ENCODE measurements at regions not wholly inside any gene's neighbourhood (a gene's known extent, or its start where the extent isn't known, plus 50 kb on each side); places are given as distances from the start of the nearest gene placed in this dataset.

GRCh38 chr2:157087373-157088002 lies 170.0 kb upstream of the GALNT5 start:
- WGBS, 4 donors = 78 to 84% (median 81%) methylated on average over 12 to 13 of the region's 13 CpGs
- intact Hi-C loops (cut with DNase I) = no loop called here
- H3K27me3 ChIP-seq = no peaks in the 10 kb centered on the region
- no peaks in the 10 kb centered on the region for H3K4me1 ChIP-seq (replicated peaks in 1 of 2)
- H3K36me3 ChIP-seq (replicated peaks in 1 of 2) = no peaks in the 10 kb centered on the region
- no peak overlapping the region for H3K4me3 ChIP-seq
- TF ChIP-seq CTCF (IDR thresholded peaks at IDR 0.05) = no peak
- no peak for DNase-seq
- no peaks in the 10 kb centered on the region for H3K9me3 ChIP-seq (replicated peaks in 1 of 3)
- no peak overlapping the region for H3K27ac ChIP-seq

GRCh38 chr2:157093666-157094065 lies 163.8 kb upstream of the GALNT5 start:
- 38 to 54% (median 49%) methylated on average over 3 of the region's 3 CpGs for WGBS, 4 donors
- TF ChIP-seq CTCF (IDR thresholded peaks at IDR 0.05) (no peak), POLR2A (IDR thresholded peaks at IDR 0.05) (no peak)
- Histone ChIP-seq H3K4me3 (no peak overlapping the region), H3K4me1 (replicated peaks in 1 of 2) (no peaks in the 10 kb centered on the region), H3K27me3 (no peaks in the 10 kb centered on the region), H3K36me3 (replicated peaks in 1 of 2) (no peaks in the 10 kb centered on the region), H3K27ac (no peak overlapping the region), H3K9me3 (replicated peaks in 1 of 3) (no peaks in the 10 kb centered on the region)
- no peak for DNase-seq
- intact Hi-C loops (cut with DNase I) = no loop called here

- Histone ChIP-seq H3K27ac (no peak overlapping the region), H3K36me3 (replicated peaks in 1 of 2) (no peaks in the 10 kb centered on the region), H3K27me3 (no peaks in the 10 kb centered on the region), H3K9me3 (replicated peaks in 1 of 3) (no peaks in the 10 kb centered on the region), H3K4me3 (no peak overlapping the region), H3K4me1 (replicated peaks in 1 of 2) (no peaks in the 10 kb centered on the region)
- DNase-seq = no peak
- intact Hi-C loops (cut with DNase I) = no loop called here
- 87 to 93% (median 91%) methylated on average over 1 of the region's 1 CpG for WGBS, 4 donors
- TF ChIP-seq POLR2A (IDR thresholded peaks at IDR 0.05) = no peak
- TF ChIP-seq CTCF (IDR thresholded peaks at IDR 0.05) = no peak
These were observed 152.1 kb upstream of the GALNT5 start for GRCh38 chr2:157105372-157105771.

GRCh38 chr2:157106950-157107349 lies 150.6 kb upstream of the GALNT5 start:
- intact Hi-C loops (cut with DNase I) = no loop called here
- no peak overlapping the region for H3K4me3 ChIP-seq
- no peak overlapping the region for H3K27ac ChIP-seq
- H3K36me3 ChIP-seq (replicated peaks in 1 of 2) = no peaks in the 10 kb centered on the region
- H3K9me3 ChIP-seq (replicated peaks in 1 of 3) = no peaks in the 10 kb centered on the region
- no peaks in the 10 kb centered on the region for H3K4me1 ChIP-seq (replicated peaks in 1 of 2)
- no peak for DNase-seq
- TF ChIP-seq POLR2A (IDR thresholded peaks at IDR 0.05) (no peak), CTCF (IDR thresholded peaks at IDR 0.05) (no peak)
- H3K27me3 ChIP-seq = no peaks in the 10 kb centered on the region
- 82 to 97% (median 93%) methylated on average over 1 of the region's 1 CpG for WGBS, 4 donors

Data from adrenal gland (tissue), 9 donors.